Ecto neural progenitor cell (in vitro differentiated cells): ENCODE measurements at regions not wholly inside any gene's neighbourhood (a gene's known extent, or its start where the extent isn't known, plus 50 kb on each side); places are given as distances from the start of the nearest gene placed in this dataset.

ENCODE experiments used
- DNase-seq: peaks from one replicate; pipeline ENCODE4 v3.0.0-alpha.2; 2018; ENCODE audit warnings: low spot score

DNA sequence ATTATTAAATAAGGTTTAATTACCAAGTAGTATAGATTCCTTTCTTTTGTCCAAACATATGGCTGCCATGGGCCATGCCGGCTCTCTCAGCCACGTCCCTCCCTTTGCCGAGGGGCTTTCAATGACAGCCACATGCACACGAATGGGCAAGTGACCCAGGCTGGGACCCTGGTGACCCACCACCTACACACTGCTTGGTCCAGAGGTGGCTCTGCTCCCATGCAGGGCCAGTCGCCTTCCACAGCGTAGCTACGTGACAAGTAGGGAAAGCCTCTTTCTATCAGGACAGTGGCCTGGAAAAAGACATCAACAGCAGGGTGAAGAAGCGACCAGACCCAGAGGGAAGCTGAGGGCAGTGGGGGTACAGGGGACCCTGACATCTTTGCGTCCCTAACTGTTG lies 152.8 kb upstream of the CST7 start:
- no peak for DNase-seq

DNA sequence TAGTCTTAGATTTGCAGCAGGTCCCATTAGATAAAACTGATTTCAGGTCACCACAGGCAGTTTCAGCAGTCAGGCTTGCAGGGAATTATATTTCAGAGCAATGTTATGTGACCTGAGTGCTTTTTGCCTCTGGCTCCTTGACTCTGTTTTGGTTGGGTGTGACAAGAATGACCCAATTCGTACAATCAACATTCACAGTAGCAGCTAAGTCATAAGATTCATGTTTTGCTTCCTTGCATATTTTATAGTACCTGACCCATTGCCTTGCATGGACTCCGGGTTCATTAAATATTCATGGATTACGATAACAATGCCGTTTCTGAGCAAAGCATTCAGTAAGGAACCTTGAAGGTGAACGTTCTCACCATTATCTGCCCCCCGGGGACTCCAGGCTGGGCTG lies 152.0 kb upstream of the CST7 start:
- DNase-seq = no peak

DNA sequence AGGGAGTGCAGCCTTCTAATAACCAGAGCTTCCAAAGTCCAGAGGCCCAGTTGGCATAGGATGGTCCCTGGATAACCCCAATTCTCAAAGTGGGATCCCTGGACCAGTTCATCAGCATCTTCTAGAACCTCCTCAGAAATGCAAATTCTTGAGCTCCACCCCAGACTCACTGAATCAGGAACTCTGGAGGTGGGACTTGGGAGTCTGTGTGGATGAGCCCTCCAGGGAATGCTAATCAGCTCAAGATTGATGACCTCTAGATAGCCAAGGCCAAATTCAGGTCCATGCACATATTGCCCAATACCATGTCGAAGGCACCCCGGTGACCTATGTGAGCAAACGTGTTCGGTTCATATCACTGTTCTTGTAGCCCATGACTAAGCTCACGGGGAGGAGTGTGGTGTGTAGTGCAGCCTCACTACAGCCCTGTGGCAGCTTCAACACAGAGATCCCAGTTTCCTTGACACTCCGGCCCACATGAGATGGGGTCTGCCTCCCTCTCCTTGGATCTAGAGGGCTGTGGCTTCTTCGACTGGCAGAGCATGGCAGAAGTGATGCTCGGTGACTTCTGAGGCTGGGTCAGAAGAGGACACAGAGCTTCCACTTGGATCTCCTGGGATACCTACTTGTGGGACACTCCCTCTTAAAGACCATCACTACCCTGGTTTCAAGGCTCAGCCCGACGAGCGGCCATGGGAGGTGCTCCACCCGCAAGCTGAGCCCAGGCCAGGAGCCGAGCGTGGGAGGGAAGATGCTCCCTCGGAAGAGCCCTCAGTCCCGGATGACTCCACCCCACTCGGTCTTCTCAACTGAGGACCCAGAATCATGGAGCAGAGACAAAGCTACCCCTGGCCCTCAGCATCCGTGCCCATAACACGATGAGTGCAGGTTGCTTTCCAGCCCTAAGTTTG lies 151.1 kb upstream of the CST7 start:
- no peak for DNase-seq

DNA sequence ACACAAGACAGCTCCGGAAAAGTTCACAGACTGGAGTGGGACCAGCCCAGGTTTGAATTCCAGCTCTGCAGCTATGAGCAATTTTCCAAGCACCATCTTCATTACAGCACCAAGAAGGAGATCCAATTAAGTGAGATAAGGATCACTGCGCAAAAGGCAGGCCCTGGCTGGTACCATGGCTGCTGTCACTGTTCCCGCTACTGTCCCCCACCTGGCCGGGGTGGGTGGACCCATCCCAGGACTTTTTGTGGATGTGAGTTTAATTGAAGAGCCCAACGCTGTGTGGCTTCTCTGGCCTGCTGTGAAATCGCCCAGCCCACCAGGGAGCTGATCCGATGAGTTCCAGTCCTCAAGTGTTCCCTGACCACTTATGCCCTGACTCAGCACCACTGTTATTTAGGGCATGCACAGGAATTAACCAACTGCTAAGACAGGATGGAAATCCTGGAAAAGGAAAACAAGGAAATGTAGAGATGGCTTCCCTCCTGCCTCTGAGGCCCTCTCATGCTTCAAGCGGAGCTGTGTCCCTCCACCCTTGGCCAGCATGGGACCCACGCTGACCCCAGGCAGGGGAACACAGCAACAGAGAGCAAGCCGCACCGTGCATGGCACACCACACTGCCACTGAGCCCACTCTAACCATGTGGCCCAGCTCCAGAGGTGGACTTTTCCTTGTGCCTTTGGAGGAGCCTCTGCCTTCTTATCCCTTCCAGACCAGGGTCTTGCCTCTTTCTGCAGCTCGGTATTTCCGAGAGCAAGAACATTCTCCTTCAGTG lies 150.0 kb upstream of the CST7 start:
- no peak for DNase-seq

DNA sequence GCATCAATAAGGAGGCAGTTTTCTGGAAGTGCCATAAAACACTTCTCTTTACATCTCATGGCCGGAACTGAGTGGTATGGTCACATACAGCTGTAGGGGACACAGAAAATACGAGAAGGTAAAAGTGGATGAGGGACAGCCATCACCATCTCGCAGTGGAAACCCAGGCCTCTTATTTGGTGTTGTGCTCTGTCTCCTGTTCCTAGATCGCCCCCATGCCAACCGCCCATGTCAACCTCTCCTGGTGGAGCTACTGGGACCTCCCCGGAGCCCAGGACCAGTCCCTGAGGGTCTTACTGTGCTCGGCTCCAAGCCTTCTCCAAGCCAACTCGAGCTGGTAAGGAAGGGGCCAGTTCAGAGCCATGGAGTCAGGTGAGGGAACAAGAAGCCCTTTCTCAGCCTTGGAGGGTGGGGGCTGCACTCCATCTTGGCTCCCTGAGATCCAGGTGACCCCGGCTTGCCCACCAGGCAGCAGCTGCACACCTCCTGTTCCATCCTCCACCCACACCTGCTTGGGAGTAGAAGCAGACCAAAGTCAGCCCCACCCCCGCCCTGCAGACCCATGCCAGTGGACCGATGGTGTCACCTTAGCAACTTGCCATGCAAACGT lies 149.0 kb upstream of the CST7 start:
- no peak for DNase-seq

DNA sequence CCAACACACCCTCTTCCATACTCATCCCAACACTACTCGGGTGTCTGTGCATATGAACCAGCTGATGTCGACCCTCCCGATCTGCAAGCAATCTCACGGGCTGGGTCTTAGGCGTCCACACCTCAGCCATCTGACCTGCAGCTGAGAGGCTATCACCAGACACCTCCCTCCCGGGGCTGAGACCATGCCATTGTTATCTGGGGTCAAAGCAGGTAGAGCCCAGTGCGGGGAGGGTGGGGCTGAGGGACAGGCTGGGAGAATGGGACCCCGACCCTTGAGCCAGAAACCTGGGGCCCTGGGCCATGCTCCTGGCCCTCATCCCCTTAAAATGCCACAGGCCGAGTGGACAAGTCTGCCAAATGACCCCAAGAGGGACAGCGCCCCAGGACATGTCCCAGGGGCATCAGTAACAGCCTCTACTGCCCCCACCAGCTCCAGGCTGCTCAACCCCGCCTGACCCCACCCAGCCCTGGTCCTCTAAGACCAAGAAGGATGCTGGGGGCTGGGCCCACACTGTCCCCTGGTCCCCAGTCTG lies 146.7 kb upstream of the CST7 start:
- no peak for DNase-seq

DNA sequence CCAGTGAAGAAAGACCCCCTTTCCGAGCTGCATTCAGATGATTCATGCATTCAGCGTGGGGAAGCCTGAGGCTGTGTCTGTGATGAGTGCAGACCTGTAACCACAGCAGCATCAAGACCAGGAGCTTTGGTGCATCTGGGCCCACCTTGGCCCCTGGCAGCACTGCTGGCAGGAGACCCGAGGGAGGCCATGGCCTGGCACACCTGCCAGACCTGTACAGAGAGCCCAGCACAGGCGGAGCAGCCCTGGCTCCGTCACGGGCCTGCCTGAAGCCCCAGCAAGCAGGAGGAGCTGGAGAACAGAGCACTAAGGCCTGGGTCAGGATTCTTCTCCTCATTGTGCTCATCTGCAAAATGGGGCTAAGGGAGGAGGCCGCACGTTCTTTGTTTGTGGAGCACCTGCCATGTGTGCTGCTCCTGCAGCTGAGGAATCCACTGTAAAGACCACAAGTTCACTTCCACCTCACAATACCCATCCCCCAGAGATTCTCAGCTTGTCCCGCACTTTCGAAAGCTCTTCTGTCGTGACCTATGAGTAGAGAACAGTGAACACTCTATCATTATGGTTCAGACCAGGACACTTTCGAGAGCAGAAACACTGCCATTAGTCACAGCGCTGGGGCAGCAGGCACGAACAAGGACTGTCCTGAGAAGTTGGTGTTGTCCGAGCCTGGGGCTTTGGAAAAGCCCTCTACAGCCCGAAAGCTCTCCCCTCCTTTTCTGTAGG lies 144.4 kb upstream of the CST7 start:
- no peak for DNase-seq

DNA sequence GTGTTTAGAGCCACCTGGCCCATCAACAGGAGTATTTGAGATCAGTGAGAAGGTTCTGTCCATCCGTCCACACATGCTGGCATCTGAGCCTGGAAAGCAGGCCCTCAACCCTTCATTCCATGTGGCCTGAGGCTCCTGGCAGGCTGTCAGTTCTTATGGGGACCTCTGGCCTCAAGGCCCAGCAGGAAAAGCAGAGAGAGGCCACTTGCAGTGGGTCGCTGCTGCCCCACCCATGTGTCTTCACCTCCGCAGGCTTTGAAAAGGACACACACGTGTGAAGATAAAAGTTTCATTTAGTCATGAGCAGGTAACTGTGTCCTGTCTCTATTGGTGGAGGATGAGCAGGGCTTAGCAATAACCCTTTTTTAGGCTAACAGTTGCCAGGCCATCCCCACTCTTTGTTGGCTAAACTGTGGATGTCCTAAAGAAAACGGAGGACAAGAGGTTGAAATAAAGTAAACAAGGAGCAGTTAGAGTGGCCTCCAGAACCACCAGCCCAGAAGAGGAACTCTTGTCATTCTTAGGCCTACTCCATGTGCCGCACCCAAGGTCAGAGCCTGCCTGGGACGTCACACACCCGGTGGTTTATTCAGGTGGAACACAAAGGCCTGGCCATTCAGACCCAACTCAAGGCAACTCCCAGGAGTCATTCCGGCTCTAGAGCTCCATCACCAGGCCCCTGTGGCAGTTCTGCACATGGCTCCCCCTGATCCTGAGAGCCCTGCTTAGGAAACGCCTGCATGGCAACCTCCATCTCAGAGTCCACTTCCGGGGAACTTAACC lies 143.4 kb upstream of the CST7 start:
- DNase-seq = no peak

DNA sequence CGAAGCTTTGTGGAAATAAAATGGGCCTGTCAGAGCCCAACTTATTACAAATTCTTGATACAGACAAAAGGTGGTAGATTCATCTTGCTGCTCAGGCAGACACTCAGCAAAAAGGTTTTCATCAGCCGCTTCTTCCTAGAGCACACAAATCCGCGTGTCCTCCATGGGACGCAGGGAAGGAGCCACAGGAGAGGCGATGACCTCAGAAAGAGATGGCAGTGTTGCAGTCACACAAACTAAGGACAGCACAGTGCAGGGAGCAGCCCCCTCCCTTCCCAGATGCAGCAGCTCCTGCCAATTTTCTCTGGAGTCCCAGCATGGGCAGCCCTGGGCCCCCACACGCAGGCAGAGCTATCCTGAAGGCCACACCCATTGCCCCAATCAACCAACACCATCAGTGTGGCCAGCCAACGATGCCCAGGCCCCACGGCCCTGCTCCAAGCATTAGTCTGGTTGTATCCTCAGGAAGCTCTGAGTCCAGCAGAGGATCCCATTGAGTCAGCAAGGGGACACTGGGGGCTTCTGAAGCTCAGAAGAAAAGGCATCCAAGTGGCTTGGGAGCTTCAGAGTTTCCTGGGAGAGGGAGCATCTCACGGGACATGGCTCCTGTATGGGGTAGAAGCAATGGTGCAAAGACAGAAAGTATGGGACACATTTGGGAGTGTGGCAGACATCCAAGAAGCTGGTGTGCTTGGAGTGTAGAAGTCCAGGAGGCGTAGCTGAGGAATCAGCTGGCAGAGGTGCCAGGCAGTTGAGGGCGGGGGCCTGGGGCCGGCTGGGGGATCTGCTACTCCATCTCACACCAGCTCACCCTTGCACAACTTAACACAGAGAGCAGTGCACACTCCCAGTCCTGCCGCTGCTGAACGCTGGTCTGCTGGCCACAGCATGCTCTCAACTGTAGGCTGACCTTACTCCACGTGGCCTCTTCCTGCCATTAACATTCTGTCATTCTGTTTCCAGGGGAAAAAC lies 142.1 kb upstream of the CST7 start:
- DNase-seq = no peak

DNA sequence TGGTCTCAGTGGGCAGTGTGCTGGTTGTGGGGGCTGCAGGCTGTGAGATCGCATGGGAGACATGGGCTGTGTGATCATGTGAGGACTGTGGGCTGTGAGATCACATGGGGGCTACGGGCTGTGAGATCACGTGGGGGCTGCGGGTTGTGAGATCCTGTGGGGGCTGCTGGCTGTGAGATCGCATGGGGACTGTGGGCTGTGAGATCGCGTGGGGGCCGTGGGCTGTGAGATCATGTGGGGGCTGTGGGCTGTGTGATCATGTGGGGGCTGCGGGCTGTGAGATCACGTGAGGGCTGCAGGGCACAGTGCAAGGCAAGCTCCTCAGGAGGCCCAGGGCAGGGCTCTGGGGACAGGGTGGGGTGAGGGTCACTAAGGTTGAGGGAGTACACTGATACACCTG lies 140.5 kb upstream of the CST7 start:
- DNase-seq = no peak

DNA sequence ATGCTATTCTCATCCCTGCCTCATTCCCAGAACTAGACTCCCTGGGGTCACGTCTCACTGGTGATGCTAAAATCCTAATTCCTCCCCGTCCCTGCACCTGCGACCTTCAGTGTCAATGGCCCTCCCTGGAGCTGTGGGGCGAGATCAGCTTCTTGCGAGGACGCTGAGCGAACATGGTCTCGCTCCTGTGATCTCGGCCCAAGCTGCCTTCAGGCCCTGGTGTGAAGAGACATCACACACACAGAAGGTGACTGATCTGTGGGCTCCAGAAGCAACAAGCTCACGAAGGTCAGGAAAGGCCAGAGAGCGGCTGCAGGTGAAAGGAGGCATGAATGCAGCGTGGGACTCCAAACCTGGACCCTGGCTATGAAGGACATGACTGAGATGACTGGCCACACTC lies 139.5 kb upstream of the CST7 start:
- DNase-seq = no peak

DNA sequence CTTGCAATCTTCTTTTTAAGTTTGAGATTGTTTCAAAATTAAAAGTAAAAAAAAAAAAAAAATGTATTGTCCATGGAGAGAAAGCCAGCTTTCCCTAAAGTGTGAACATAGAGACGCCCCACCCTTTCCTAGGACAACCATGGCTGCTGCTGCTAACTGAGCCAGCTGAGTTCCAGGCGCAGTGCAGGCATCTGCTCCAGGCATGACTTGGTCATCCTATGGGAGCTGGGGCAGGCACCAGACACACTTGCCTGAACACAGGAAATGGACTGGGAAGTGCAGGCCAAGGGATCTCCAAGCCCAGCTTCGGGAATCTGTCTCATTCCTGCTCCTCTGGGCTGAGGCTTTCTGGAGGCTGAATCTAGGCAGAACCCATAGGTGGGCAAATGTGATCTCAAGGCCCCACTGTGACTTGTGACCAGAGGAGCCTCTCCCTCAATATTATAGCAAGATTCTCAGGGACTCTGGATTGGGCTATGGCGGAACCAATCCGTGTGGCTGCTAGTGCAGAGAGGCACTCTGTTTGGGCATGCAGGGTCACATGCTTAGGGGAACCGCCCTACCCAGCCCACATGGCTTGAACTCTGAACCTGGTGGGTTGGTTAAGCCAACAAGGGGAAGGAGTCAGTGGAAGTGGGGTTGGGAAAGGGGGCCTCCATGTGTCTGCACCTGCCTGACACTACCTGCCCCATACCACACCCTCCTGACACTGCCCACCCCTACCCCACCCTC lies 138.2 kb upstream of the CST7 start:
- no peak for DNase-seq

DNA sequence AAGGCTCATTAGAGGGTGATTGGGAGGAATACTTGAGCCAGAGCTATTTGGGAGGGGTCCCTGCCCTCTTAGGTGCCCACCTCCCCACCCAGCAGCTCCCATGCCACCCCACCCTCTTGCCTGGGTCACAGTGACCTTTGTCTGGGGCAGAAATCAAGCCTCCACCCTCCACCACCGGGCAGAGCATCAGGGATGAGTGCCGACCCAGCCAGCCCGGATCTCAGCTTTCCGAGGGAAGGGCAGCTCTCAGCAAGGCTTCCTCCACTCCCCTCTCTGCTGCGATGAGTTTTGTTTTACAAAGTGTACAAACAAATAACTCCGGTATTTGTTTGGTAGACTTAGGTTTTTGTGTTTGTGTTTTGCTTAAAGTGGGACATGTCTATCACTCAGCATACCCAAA lies 136.7 kb upstream of the CST7 start:
- DNase-seq = no peak

DNA sequence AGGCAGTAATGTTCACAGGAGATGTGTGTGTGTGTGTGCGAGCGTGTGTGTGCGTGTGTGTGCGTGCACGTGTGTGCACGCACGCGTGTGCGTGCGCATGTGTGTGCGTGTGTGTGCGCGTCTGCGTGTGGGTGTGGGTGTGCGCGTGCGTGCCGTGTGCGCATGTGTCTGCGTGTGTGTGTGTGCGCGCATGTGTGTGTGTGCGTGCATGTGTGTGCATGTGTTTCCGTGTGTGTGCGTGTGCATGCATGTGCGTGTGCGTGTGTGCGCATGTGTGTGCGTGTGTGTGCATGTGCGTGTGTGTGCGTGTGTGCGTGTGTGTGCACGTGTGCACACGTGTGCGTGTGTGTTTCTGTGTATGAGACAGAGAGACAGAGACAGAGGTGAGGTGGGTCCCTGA lies 136.0 kb upstream of the CST7 start:
- DNase-seq = no peak

DNA sequence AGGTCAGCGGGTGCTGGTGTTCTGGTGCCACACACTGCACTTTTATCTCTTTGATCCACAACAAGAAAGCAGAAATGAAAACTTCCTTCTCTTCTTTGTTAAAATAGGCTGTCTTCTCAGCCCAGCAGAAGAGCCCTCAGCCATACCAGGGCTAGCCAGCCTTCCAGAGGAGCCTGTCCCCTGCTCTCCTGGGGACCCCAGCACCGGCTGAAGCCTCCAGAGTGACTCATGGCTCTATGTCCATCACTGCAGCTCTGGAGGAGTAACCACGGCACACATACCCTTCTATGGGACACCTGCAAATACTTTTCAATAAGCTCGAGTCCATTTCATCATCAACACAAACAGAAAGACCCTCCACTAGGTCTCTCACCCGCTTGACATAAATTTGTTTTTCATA lies 135.6 kb upstream of the CST7 start:
- DNase-seq = no peak

DNA sequence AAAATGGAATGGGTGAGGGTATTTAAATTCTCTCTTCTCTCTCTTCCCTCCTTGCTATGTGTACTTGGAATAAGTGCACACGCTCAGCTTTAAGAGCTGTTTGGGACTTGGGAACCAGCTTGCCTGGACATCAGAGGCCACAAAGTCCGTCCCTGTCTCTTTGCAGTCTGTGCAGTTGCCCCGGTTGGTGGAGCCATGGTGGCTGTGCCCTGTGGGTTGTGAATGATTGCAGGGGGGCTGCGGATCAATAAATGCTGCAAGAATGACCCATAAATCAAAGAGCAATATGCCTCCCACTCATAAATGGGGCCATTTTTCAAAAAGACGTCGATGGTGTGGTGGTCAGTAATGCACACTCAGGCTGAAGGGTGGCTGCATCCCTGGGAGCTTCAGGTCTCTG lies 135.1 kb upstream of the CST7 start:
- DNase-seq = no peak

DNA sequence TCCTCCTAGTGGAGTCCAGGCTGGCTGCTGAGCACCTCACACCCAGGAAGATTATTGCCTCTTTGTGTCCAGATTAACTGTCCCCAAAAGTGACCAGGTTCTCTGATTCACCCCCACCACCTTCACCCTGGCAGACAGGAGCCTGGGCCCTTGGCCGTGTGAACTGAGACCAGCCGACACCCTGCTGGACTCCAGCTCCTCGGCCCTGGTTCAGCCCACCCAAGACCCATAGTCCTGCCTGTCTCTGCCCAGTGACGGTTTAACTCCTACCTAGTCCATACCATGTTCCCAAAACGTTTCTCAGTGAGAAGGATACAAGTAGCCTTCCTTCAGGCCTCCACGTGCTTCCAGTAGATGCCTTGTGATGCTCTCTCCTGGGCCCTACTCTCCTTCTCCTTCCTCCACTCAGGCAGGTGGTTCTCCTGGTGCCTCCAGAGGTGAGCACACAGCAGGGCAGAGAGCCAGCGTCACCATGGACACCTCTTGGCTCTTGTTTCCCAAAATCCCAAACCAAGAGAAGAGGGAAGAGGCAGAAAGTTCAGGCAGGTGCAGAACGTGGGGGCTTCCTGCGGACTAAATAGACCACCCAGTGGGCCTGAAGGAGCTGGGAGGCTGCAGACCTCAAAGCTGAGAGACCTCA lies 134.4 kb upstream of the CST7 start:
- no peak for DNase-seq

DNA sequence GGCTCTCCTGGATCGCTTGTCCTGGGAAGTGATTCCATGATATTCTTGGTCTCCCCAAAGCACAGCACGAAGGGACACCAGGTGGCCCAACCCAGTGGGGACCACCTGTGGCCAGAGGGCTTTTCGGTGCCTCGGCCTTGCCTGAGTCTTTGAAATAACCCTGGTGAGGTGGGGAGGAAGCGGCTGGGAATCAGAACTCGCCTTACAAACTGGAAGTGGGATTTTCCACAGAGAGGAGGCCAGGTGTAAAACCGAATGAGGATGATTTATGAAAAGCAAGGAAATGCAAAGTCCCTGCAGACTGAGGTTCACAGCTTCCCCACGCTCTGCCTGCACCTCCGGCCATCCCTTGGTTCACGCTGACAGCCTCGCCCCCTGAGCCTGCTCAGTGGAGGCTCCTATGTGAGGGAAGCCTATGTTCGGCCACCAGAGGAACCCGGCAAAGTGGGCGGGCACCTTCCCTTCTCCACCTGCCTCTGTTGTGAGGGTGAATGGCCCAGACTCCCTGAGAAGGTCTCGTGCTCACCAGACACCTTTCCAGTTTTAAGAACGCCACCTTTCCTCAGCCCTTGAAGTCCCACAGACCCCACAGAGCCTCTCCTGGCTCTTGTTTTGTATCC lies 133.8 kb upstream of the CST7 start:
- DNase-seq = no peak
